Nephron (organoid): ENCODE measurements at regions not wholly inside any gene's neighbourhood (a gene's known extent, or its start where the extent isn't known, plus 50 kb on each side); places are given as distances from the start of the nearest gene placed in this dataset.

Source experiments
- H3K27ac Mint-ChIP-seq, 3 experiments: 2 replicates each; pipeline ENCODE4 v1.8.0; 2020; ENCODE audit warnings: mixed read lengths in 3 of 3, mild to moderate bottlenecking in 2 of 3, moderate library complexity in 1 of 3
- H3K27me3 Mint-ChIP-seq: 2 replicates; pipeline ENCODE4 v1.8.0; 2021; ENCODE audit warnings: low read depth, mild to moderate bottlenecking, moderate library complexity, mixed read lengths
- H3K36me3 Mint-ChIP-seq: 2 replicates; pipeline ENCODE4 v1.8.0; 2020; ENCODE audit warnings: low read depth, mixed read lengths
- H3K4me1 Mint-ChIP-seq: 2 replicates; pipeline ENCODE4 v1.8.0; 2020; ENCODE audit warnings: mixed read lengths
- H3K4me3 Mint-ChIP-seq, 3 experiments: 2 replicates each; pipeline ENCODE4 v1.8.0; 2020; ENCODE audit warnings: mild to moderate bottlenecking in 3 of 3, mixed read lengths in 3 of 3, moderate library complexity in 2 of 3
- H3K9me3 Mint-ChIP-seq: 2 replicates; pipeline ENCODE4 v1.8.0; 2020; ENCODE audit warnings: mixed read lengths
- CTCF ChIP-seq, 3 experiments: fragments of 200-600 bp; sonication (generic); IDR thresholded peaks; one replicate each; pipeline ENCODE4 v1.5.0; 2021; ENCODE audit warnings: antibody characterized with exemption in 3 of 3; ENCODE audit not compliant: unreplicated experiment in 3 of 3

GRCh38 chr7:22670422-22670815 is 56.6 kb upstream of the IL6 start:
- Mint-ChIP-seq H3K9me3 (peaks cover 3% of the 10 kb centered on the region), H3K36me3 (no peaks in the 10 kb centered on the region), H3K4me1 (no peaks in the 10 kb centered on the region)

GRCh38 chr7:22669692-22670421 is 57.1 kb upstream of the IL6 start:
- Mint-ChIP-seq H3K27me3 (no peaks in the 10 kb centered on the region), H3K9me3 (peaks cover 3% of the 10 kb centered on the region), H3K27ac (no peak overlapping the region), H3K36me3 (no peaks in the 10 kb centered on the region), H3K4me1 (no peaks in the 10 kb centered on the region), H3K4me3 (no peak overlapping the region)
- TF ChIP-seq CTCF (IDR thresholded peaks at IDR 0.05; ENCODE audit: unreplicated experiment in 3 of 3): no peak

More at GRCh38 chr7:22670422-22670815, 56.6 kb upstream of the IL6 start:
- H3K27ac Mint-ChIP-seq: no peak overlapping the region
- no peaks in the 10 kb centered on the region for H3K27me3 Mint-ChIP-seq
- no peak for TF ChIP-seq CTCF (IDR thresholded peaks at IDR 0.05; ENCODE audit: unreplicated experiment in 3 of 3)
- no peak overlapping the region for H3K4me3 Mint-ChIP-seq

GRCh38 chr7:22668971-22669401 is 58.0 kb upstream of the IL6 start:
- Mint-ChIP-seq H3K36me3 (no peaks in the 10 kb centered on the region), H3K4me3 (no peak overlapping the region), H3K27me3 (no peaks in the 10 kb centered on the region), H3K4me1 (no peaks in the 10 kb centered on the region), H3K9me3 (peaks cover 3% of the 10 kb centered on the region), H3K27ac (no peak overlapping the region)
- TF ChIP-seq CTCF (IDR thresholded peaks at IDR 0.05; ENCODE audit: unreplicated experiment in 3 of 3): no peak

GRCh38 chr7:22667562-22668239 is 59.3 kb upstream of the IL6 start:
- no peaks in the 10 kb centered on the region for H3K4me1 Mint-ChIP-seq
- peaks cover 4% of the 10 kb centered on the region for H3K27me3 Mint-ChIP-seq
- TF ChIP-seq CTCF (IDR thresholded peaks at IDR 0.05; ENCODE audit: unreplicated experiment in 3 of 3): no peak
- H3K27ac Mint-ChIP-seq: no peak overlapping the region
- H3K36me3 Mint-ChIP-seq: no peaks in the 10 kb centered on the region
- H3K9me3 Mint-ChIP-seq: peaks cover 2% of the 10 kb centered on the region
- H3K4me3 Mint-ChIP-seq: no peak overlapping the region

GRCh38 chr7:22667187-22667561 is 59.8 kb upstream of the IL6 start:
- H3K9me3 Mint-ChIP-seq: no peaks in the 10 kb centered on the region
- H3K4me3 Mint-ChIP-seq: no peak overlapping the region
- TF ChIP-seq CTCF (IDR thresholded peaks at IDR 0.05; ENCODE audit: unreplicated experiment in 3 of 3): no peak
- no peaks in the 10 kb centered on the region for H3K4me1 Mint-ChIP-seq
- H3K27me3 Mint-ChIP-seq: peaks cover 8% of the 10 kb centered on the region
- no peak overlapping the region for H3K27ac Mint-ChIP-seq
- H3K36me3 Mint-ChIP-seq: no peaks in the 10 kb centered on the region

GRCh38 chr7:22666732-22667131 is 60.3 kb upstream of the IL6 start:
- Mint-ChIP-seq H3K27me3 (peaks cover 8% of the 10 kb centered on the region), H3K9me3 (no peaks in the 10 kb centered on the region), H3K4me3 (no peak overlapping the region), H3K27ac (no peak overlapping the region), H3K36me3 (no peaks in the 10 kb centered on the region), H3K4me1 (no peaks in the 10 kb centered on the region)
- no peak for TF ChIP-seq CTCF (IDR thresholded peaks at IDR 0.05; ENCODE audit: unreplicated experiment in 3 of 3)
